ENCODE measurements at regions not wholly inside any gene's neighbourhood (a gene's known extent, or its start where the extent isn't known, plus 50 kb on each side); places are given as distances from the start of the nearest gene placed in this dataset.

DNA sequence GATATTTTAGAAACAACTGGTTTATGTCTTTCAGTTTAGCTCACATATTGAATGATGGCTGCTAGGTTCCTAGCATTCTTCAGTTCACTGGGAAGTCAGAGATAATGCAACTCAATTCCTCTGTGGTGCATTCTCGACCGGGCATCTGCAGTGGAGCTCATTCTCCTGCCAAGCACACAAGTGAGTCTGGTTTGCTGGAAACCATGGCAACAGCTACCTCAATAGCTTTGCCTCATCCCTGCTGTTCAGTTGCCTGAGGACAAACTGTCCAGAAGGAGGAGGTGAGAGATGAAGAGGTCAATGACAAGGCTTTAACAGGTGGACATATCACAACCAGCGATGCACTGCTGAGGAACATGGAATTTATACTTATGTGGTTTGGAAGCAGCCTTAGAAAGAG lies 816.9 kb downstream of the AACS start:
- TF ChIP-seq, protein P1, sequence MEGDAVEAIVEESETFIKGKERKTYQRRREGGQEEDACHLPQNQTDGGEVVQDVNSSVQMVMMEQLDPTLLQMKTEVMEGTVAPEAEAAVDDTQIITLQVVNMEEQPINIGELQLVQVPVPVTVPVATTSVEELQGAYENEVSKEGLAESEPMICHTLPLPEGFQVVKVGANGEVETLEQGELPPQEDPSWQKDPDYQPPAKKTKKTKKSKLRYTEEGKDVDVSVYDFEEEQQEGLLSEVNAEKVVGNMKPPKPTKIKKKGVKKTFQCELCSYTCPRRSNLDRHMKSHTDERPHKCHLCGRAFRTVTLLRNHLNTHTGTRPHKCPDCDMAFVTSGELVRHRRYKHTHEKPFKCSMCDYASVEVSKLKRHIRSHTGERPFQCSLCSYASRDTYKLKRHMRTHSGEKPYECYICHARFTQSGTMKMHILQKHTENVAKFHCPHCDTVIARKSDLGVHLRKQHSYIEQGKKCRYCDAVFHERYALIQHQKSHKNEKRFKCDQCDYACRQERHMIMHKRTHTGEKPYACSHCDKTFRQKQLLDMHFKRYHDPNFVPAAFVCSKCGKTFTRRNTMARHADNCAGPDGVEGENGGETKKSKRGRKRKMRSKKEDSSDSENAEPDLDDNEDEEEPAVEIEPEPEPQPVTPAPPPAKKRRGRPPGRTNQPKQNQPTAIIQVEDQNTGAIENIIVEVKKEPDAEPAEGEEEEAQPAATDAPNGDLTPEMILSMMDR (conservative IDR thresholded peaks at IDR 0.05; ENCODE audit: low read depth in 2 of 2) = no peak
- TF ChIP-seq POLR2AphosphoS5 (IDR thresholded peaks at IDR 0.05; ENCODE audit: low read depth) (no peak), EZH2 (IDR thresholded peaks at IDR 0.05; ENCODE audit: low read depth, unreplicated experiment) (no peak), NANOG (IDR thresholded peaks at IDR 0.05; ENCODE audit: borderline replicate concordance) (no peak), EZH2phosphoT487 (IDR thresholded peaks at IDR 0.05; ENCODE audit: unreplicated experiment) (no peak), STAT1 (IDR thresholded peaks at IDR 0.05; ENCODE audit: unreplicated experiment) (no peak), JUNB (IDR thresholded peaks at IDR 0.05; ENCODE audit: unreplicated experiment) (no peak), CREB1 (CRISPR knock-in tag; IDR thresholded peaks at IDR 0.05; ENCODE audit: low read depth) (no peak), ZNF114 (CRISPR knock-in tag; IDR thresholded peaks at IDR 0.05) (no peak)
- TF ChIP-seq, protein P2, sequence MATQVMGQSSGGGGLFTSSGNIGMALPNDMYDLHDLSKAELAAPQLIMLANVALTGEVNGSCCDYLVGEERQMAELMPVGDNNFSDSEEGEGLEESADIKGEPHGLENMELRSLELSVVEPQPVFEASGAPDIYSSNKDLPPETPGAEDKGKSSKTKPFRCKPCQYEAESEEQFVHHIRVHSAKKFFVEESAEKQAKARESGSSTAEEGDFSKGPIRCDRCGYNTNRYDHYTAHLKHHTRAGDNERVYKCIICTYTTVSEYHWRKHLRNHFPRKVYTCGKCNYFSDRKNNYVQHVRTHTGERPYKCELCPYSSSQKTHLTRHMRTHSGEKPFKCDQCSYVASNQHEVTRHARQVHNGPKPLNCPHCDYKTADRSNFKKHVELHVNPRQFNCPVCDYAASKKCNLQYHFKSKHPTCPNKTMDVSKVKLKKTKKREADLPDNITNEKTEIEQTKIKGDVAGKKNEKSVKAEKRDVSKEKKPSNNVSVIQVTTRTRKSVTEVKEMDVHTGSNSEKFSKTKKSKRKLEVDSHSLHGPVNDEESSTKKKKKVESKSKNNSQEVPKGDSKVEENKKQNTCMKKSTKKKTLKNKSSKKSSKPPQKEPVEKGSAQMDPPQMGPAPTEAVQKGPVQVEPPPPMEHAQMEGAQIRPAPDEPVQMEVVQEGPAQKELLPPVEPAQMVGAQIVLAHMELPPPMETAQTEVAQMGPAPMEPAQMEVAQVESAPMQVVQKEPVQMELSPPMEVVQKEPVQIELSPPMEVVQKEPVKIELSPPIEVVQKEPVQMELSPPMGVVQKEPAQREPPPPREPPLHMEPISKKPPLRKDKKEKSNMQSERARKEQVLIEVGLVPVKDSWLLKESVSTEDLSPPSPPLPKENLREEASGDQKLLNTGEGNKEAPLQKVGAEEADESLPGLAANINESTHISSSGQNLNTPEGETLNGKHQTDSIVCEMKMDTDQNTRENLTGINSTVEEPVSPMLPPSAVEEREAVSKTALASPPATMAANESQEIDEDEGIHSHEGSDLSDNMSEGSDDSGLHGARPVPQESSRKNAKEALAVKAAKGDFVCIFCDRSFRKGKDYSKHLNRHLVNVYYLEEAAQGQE (IDR thresholded peaks at IDR 0.05; ENCODE audit: unreplicated experiment) = no peak
- TF ChIP-seq, protein P3, sequence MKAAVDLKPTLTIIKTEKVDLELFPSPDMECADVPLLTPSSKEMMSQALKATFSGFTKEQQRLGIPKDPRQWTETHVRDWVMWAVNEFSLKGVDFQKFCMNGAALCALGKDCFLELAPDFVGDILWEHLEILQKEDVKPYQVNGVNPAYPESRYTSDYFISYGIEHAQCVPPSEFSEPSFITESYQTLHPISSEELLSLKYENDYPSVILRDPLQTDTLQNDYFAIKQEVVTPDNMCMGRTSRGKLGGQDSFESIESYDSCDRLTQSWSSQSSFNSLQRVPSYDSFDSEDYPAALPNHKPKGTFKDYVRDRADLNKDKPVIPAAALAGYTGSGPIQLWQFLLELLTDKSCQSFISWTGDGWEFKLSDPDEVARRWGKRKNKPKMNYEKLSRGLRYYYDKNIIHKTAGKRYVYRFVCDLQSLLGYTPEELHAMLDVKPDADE (IDR thresholded peaks at IDR 0.05) = no peak
- TF ChIP-seq, protein P4, sequence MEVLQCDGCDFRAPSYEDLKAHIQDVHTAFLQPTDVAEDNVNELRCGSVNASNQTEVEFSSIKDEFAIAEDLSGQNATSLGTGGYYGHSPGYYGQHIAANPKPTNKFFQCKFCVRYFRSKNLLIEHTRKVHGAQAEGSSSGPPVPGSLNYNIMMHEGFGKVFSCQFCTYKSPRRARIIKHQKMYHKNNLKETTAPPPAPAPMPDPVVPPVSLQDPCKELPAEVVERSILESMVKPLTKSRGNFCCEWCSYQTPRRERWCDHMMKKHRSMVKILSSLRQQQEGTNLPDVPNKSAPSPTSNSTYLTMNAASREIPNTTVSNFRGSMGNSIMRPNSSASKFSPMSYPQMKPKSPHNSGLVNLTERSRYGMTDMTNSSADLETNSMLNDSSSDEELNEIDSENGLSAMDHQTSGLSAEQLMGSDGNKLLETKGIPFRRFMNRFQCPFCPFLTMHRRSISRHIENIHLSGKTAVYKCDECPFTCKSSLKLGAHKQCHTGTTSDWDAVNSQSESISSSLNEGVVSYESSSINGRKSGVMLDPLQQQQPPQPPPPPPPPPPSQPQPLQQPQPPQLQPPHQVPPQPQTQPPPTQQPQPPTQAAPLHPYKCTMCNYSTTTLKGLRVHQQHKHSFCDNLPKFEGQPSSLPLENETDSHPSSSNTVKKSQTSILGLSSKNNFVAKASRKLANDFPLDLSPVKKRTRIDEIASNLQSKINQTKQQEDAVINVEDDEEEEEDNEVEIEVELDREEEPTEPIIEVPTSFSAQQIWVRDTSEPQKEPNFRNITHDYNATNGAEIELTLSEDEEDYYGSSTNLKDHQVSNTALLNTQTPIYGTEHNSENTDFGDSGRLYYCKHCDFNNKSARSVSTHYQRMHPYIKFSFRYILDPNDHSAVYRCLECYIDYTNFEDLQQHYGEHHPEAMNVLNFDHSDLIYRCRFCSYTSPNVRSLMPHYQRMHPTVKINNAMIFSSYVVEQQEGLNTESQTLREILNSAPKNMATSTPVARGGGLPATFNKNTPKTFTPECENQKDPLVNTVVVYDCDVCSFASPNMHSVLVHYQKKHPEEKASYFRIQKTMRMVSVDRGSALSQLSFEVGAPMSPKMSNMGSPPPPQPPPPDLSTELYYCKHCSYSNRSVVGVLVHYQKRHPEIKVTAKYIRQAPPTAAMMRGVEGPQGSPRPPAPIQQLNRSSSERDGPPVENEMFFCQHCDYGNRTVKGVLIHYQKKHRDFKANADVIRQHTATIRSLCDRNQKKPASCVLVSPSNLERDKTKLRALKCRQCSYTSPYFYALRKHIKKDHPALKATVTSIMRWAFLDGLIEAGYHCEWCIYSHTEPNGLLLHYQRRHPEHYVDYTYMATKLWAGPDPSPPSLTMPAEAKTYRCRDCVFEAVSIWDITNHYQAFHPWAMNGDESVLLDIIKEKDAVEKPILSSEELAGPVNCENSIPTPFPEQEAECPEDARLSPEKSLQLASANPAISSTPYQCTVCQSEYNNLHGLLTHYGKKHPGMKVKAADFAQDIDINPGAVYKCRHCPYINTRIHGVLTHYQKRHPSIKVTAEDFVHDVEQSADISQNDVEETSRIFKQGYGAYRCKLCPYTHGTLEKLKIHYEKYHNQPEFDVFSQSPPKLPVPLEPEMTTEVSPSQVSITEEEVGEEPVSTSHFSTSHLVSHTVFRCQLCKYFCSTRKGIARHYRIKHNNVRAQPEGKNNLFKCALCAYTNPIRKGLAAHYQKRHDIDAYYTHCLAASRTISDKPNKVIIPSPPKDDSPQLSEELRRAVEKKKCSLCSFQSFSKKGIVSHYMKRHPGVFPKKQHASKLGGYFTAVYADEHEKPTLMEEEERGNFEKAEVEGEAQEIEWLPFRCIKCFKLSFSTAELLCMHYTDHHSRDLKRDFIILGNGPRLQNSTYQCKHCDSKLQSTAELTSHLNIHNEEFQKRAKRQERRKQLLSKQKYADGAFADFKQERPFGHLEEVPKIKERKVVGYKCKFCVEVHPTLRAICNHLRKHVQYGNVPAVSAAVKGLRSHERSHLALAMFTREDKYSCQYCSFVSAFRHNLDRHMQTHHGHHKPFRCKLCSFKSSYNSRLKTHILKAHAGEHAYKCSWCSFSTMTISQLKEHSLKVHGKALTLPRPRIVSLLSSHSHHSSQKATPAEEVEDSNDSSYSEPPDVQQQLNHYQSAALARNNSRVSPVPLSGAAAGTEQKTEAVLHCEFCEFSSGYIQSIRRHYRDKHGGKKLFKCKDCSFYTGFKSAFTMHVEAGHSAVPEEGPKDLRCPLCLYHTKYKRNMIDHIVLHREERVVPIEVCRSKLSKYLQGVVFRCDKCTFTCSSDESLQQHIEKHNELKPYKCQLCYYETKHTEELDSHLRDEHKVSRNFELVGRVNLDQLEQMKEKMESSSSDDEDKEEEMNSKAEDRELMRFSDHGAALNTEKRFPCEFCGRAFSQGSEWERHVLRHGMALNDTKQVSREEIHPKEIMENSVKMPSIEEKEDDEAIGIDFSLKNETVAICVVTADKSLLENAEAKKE (CRISPR knock-in tag; IDR thresholded peaks at IDR 0.05) = no peak
